Activated T-helper 2 cell treated with anti-CD3 and anti-CD28 coated beads, Interferon-gamma antibody, Interleukin-2, Interleukin-4, amounts not matched to agents 10 μg/mL and 5 μg/mL and 100 μg/mL, durations not matched to agents 14 hours and 24 hours and 36 hours (primary cell): ENCODE measurements at regions not wholly inside any gene's neighbourhood (a gene's known extent, or its start where the extent isn't known, plus 50 kb on each side); places are given as distances from the start of the nearest gene placed in this dataset.

Experiments used
- DNase-seq: peaks from one replicate; pipeline ENCODE4 v3.0.0; 2021; ENCODE audit warnings: low spot score
- H3K27ac Mint-ChIP-seq: one replicate; pipeline ENCODE4 v1.8.0; 2021; ENCODE audit warnings: mixed read lengths
- H3K27me3 Mint-ChIP-seq: one replicate; pipeline ENCODE4 v1.8.0; 2021; ENCODE audit warnings: low read depth, mixed read lengths
- H3K36me3 Mint-ChIP-seq: one replicate; pipeline ENCODE4 v1.8.0; 2021; ENCODE audit warnings: low read depth, mixed read lengths
- H3K4me1 Mint-ChIP-seq: one replicate; pipeline ENCODE4 v1.8.0; 2021; ENCODE audit warnings: low read depth, mixed read lengths
- H3K4me3 Mint-ChIP-seq: one replicate; pipeline ENCODE4 v1.8.0; 2021; ENCODE audit warnings: low read depth, mild to moderate bottlenecking, moderate library complexity, mixed read lengths
- H3K9me3 Mint-ChIP-seq: one replicate; pipeline ENCODE4 v1.8.0; 2021; ENCODE audit warnings: mixed read lengths
- intact Hi-C: fragments of 100-400 bp; cut with micrococcal nuclease; formaldehyde crosslinking; loops from one replicate; pipeline ENCODE4 v1.15.1; 2023

DNA sequence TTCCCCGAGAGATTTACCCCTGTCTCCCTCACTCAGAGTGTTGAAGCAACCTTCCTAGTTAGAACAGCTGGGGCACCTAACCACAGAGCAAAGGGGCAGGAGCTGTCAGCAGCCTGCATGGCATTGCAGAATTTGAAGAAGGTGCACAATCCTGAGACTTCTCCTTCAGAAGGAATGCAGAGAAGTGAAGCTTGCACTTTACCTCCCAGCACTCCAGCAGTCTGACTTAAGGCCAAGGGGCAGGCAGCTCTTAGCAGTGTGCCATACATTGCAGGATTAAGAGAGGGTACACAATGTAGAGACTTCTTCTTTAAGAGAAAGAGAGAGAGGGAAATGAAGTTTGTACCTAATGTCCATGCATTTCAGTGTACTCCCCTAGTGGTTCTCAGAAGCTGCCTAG is 236.0 kb upstream of the FBXL7 start:
- peaks cover 29% of the 10 kb centered on the region for H3K9me3 Mint-ChIP-seq
- H3K36me3 Mint-ChIP-seq: no peaks in the 10 kb centered on the region
- intact Hi-C loops: no loop called here
- no peak overlapping the region for H3K27ac Mint-ChIP-seq
- H3K4me3 Mint-ChIP-seq: no peak overlapping the region
- no peaks in the 10 kb centered on the region for H3K4me1 Mint-ChIP-seq
- H3K27me3 Mint-ChIP-seq: no peaks in the 10 kb centered on the region
- no peak for DNase-seq

DNA sequence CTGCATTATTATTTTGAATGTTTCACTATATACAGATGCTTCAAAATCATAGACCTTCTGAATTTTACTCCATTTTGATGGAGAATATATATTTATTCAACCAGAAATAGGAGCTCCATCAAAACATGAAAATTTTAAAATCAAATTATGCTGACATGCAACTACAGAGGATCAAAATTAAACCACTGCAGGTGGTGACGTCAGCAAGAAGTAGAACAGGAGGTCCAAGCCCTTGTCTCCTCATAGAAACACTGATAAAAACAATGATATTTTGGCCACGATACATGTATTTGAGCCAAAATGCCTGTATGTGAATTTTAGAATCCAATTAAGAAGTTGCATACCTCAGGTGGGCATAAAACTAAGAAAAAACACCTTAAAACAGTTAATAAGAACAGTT is 236.6 kb upstream of the FBXL7 start:
- H3K4me1 Mint-ChIP-seq: no peaks in the 10 kb centered on the region
- H3K9me3 Mint-ChIP-seq: peaks cover 24% of the 10 kb centered on the region
- H3K4me3 Mint-ChIP-seq: no peak overlapping the region
- no peak for DNase-seq
- no peaks in the 10 kb centered on the region for H3K36me3 Mint-ChIP-seq
- intact Hi-C loops: no loop called here
- no peak overlapping the region for H3K27ac Mint-ChIP-seq
- no peaks in the 10 kb centered on the region for H3K27me3 Mint-ChIP-seq

DNA sequence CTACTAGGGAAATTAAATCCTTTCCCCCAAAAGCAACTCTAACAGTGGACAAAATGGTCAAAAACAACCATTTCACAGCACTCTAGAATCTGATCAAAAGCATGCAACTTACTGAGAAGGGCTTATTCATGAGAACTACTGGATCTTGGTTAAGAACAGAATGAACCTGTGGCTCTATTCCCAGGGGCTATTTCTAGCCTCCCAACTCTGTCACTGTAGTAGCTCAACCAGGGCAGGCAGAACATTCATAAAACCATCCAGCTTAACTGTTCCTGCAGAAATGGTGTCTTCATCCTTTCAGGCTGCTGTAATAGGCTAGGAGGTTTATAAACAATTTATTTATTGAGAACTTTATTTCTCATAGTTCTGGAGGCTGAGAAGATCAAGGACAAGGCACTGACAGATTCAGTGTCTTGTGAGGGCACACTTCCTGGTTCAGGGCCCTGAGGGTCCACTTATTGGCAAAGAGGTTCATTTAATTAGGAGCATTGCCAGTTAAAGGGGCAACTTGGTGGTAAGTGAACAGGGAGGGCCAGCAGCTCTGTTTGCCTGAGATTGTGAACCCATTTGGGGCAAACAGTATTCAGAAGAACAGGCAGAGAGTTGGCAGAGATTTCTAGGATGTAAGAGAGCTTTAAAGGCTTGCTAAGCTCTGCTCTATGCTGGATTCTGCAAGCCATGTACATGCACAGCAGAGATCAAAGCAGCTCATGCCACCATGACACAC is 238.5 kb upstream of the FBXL7 start:
- Mint-ChIP-seq H3K27me3 (no peaks in the 10 kb centered on the region), H3K36me3 (no peaks in the 10 kb centered on the region), H3K27ac (no peak overlapping the region), H3K4me3 (no peak overlapping the region), H3K4me1 (no peaks in the 10 kb centered on the region), H3K9me3 (peaks cover 16% of the 10 kb centered on the region)
- no peak for DNase-seq
- intact Hi-C loops: no loop called here

DNA sequence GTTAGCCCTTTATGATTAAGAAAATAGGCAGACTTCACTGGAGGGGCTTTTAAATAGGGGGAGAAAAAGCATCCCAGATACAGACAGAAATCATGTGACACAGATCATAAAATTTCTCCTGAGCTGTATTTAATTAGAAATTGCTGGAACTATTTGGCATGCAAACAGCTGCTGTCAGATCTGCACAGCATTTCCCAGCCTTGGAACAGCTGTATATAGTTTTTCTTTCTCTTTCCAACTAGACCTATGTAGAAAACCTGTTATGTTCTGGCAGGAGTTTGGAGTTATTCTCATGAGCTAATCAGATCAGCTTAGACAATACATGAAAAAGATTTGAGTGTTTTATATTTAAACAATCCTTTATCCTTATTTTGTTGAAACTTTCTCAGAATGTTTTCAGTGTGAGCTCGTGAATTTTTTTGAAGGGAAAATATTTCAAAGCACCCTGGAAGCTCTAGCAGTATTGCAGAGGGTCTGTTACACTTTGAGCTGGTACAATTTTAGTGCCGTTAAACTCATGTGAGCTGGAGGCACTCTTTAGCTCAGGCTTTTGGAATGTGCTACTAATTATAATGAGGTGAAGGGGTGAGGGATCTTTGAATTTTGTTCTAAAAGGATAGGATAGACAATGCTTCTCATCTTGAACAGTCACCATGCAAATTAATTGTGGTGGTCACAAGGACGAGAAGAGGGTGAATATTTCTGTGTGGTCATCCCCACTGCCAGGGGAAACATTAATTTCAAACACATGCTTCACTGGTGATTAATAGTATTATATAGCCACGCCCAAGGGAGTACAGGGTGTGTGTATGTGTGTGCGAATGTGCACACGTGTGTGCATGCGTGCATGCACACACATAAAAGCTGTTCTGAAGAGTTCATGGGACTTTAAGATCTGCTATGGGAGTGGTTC is 239.4 kb upstream of the FBXL7 start:
- DNase-seq: no peak
- Mint-ChIP-seq H3K27me3 (no peaks in the 10 kb centered on the region), H3K9me3 (peaks cover 9% of the 10 kb centered on the region), H3K4me3 (no peak overlapping the region), H3K27ac (no peak overlapping the region), H3K4me1 (no peaks in the 10 kb centered on the region), H3K36me3 (no peaks in the 10 kb centered on the region)
- intact Hi-C loops: no loop called here

DNA sequence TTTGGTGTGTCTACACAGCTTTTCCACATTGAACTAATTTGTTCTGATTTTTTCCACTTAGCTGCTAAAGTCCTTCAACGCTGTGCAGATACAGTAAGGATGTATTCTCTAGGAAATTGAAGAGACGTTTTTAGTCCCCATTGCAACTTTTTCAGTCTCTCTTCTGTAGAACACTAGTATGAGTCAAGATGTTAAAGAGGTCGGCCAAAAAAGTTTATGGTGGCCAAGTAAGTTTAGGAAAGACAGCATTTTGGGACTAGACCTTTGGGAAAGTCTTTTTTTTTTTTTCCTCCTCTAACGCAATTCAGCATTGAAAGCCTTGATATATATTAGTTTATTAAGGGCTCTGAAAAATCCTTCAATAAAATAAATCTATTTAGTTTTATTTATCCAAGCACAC is 243.5 kb upstream of the FBXL7 start:
- Mint-ChIP-seq H3K4me3 (no peak overlapping the region), H3K27me3 (no peaks in the 10 kb centered on the region), H3K27ac (no peak overlapping the region), H3K4me1 (no peaks in the 10 kb centered on the region), H3K9me3 (peaks cover 4% of the 10 kb centered on the region), H3K36me3 (no peaks in the 10 kb centered on the region)
- DNase-seq: no peak
- intact Hi-C loops: no loop called here

DNA sequence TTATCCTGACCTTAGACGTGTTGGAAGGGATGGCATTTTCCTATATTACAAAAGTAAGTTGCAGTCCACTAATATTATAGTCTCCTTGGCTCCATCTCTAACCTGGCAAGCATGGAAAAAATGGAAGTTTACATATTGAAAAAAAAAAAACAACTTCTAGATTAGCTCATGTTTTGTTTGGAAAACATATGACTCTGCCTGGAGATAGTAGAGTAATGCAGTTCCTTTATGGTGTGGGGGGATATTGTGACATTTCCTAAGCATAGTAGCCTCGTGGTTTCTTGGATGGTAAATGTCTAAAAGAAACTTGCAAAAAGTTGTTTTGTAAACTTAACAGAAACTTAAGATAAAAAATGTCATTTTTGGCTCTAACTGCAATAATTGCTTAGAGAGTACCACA is 244.4 kb upstream of the FBXL7 start:
- no peak overlapping the region for H3K4me3 Mint-ChIP-seq
- no peaks in the 10 kb centered on the region for H3K36me3 Mint-ChIP-seq
- H3K27me3 Mint-ChIP-seq: no peaks in the 10 kb centered on the region
- DNase-seq: no peak
- peaks cover 4% of the 10 kb centered on the region for H3K9me3 Mint-ChIP-seq
- intact Hi-C loops: no loop called here
- H3K27ac Mint-ChIP-seq: no peak overlapping the region
- no peaks in the 10 kb centered on the region for H3K4me1 Mint-ChIP-seq

DNA sequence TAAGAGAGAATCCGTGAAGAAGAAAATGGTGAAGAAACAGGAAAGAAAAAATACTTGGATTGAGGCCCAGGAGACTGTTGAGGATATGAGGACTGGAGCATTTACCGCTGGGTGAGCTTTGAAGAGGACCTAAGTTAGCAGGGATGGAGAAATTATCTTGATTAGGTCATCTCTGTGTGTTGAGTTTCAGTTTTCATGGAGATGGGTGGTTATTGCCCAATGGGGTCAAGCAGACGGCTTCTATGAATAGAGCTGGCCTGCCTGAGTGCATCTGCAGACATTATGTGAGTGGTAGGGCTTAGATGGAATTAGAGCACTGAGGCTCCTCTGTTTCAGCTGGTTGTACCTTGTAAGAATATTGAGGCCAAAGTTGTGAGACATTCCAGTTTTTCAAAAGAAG is 245.4 kb upstream of the FBXL7 start:
- no peaks in the 10 kb centered on the region for H3K36me3 Mint-ChIP-seq
- peaks cover 4% of the 10 kb centered on the region for H3K9me3 Mint-ChIP-seq
- H3K4me3 Mint-ChIP-seq: no peak overlapping the region
- intact Hi-C loops: no loop called here
- DNase-seq: no peak
- no peaks in the 10 kb centered on the region for H3K27me3 Mint-ChIP-seq
- no peak overlapping the region for H3K27ac Mint-ChIP-seq
- H3K4me1 Mint-ChIP-seq: no peaks in the 10 kb centered on the region

DNA sequence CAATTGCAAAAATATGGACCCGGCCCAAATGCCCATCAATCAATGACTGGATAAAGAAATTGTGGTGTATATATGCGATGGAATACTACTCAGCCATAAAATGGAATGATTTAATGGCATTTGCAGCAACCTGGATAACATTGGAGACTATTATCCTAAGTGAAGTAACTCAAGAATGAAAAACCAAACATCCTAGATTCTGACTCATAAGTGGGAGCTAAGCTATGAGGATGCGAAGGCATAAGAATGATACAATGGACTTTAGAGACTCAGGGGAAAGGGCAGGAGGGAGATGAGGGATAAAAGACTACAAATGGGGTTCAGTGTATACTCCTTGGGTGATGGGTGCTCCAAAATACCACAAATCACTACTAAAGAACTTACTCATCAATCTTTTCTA is 247.6 kb upstream of the FBXL7 start:
- H3K4me1 Mint-ChIP-seq: no peaks in the 10 kb centered on the region
- no peak overlapping the region for H3K4me3 Mint-ChIP-seq
- no peak overlapping the region for H3K27ac Mint-ChIP-seq
- H3K9me3 Mint-ChIP-seq: peaks cover 9% of the 10 kb centered on the region
- no peaks in the 10 kb centered on the region for H3K36me3 Mint-ChIP-seq
- intact Hi-C loops: no loop called here
- no peak for DNase-seq
- H3K27me3 Mint-ChIP-seq: no peaks in the 10 kb centered on the region

DNA sequence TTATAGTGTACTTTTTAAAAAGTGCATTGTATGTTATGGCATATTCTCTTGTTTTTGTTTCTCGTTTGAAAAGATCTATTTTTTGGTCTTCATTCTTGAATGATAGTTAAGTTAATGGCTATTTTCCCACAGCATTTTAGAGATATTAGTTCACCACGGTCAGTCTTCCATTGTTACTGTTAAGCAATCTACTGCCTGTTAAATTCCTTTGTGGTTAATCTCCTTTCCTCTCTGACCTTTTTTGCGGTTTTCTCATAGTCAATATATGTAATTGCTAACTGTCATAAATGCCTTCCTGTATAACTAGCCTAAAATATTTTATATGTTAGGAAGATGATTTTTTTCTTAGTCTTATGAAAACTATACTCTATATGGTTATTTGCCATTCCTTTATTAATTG is 250.8 kb upstream of the FBXL7 start:
- intact Hi-C loops: no loop called here
- H3K36me3 Mint-ChIP-seq: no peaks in the 10 kb centered on the region
- H3K4me1 Mint-ChIP-seq: no peaks in the 10 kb centered on the region
- DNase-seq: no peak
- H3K9me3 Mint-ChIP-seq: peaks cover 22% of the 10 kb centered on the region
- no peak overlapping the region for H3K4me3 Mint-ChIP-seq
- no peaks in the 10 kb centered on the region for H3K27me3 Mint-ChIP-seq
- H3K27ac Mint-ChIP-seq: no peak overlapping the region

DNA sequence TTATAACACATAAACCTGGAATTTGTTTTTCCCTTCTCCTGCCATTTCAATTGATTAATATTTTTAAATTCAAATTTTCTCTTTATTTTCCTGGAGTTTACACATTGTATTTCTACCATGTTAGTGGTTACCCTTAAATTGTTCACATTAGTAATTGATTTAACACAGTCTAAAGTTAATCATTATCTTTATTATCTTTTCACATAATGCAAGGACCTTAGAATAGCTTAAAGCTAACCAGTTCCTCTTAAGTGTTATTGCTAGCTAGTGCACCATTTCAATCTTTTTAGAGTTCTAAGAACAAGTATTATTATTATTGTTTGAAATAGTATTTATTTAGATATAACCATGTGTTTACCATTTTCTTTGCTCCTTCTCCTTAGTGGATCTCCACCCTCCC is 251.2 kb upstream of the FBXL7 start:
- H3K27ac Mint-ChIP-seq: no peak overlapping the region
- intact Hi-C loops: no loop called here

DNA sequence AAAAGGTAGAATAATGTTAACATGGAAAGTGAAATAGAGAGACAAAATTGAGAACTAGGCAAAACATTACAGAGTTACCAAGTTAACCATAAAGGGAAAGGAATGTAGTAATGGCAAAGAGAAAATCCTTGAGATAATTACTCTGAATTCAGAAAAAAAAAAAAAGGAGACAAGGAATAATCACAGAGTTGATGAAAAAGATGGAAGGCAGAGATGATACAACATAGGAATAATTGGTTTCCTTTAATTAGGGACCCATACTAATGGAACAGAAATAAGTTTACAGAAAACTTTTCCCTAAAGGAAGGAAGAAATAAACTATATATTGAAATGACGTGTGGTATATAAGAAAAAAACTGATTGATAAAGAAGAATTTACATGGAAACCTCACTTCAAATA is 254.1 kb upstream of the FBXL7 start:
- H3K4me3 Mint-ChIP-seq: no peak overlapping the region
- H3K36me3 Mint-ChIP-seq: no peaks in the 10 kb centered on the region
- no peaks in the 10 kb centered on the region for H3K27me3 Mint-ChIP-seq
- H3K4me1 Mint-ChIP-seq: no peaks in the 10 kb centered on the region
- H3K9me3 Mint-ChIP-seq: peaks cover 21% of the 10 kb centered on the region
- intact Hi-C loops: no loop called here
- DNase-seq: no peak
- H3K27ac Mint-ChIP-seq: no peak overlapping the region

More for the DNA sequence above, 251.2 kb upstream of the FBXL7 start:
- Mint-ChIP-seq H3K4me3 (no peak overlapping the region), H3K27me3 (no peaks in the 10 kb centered on the region), H3K36me3 (no peaks in the 10 kb centered on the region), H3K9me3 (peaks cover 25% of the 10 kb centered on the region), H3K4me1 (no peaks in the 10 kb centered on the region)
- DNase-seq: no peak

DNA sequence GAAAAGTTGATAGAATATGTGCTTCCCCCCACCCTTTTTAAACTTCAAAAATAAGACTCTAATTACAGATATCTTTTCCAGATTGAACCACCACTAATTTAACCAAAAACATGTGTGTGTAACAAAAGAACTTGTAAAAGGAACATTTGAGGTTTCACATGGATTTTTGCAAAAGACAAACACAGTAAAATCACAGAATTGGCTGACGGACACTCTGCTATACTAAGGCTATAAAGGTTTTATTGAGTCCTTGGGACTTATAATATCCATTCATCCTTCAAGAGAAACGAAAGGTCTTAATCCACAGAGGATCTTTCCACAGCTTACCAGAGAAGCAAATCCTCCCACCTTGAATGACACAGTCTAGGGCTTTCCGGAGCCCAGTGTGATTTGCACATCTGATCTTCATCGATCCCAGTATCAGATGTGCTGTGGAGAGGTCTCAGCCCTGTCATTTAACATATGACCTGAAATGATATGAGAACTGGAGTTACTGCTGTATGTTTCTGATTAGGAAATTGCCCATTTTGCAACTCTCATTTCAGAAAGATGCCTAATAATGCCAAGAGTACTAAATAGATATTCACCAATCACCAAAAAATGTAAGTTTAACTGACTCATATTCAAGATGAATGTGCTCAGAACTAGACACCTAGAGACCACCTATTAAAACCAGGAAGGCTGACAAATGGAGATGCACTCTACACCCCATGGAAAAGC is 256.5 kb upstream of the FBXL7 start:
- intact Hi-C loops: no loop called here
- Mint-ChIP-seq H3K36me3 (no peaks in the 10 kb centered on the region), H3K4me1 (no peaks in the 10 kb centered on the region)

More for the DNA sequence above, 256.5 kb upstream of the FBXL7 start:
- DNase-seq: no peak
- Mint-ChIP-seq H3K4me3 (no peak overlapping the region), H3K27ac (no peak overlapping the region), H3K9me3 (peaks cover 36% of the 10 kb centered on the region), H3K27me3 (no peaks in the 10 kb centered on the region)
